ENCODE measurements at regions not wholly inside any gene's neighbourhood (a gene's known extent, or its start where the extent isn't known, plus 50 kb on each side); places are given as distances from the start of the nearest gene placed in this dataset.
A peak's percentile ranks its signal among the peaks of the same experiment; 100 is the strongest.
"Not testable (repeated sequence)": the region's sequence is repeated elsewhere in the genome, so short reads cannot be mapped to it uniquely, and the experiment has no call there.

DNA sequence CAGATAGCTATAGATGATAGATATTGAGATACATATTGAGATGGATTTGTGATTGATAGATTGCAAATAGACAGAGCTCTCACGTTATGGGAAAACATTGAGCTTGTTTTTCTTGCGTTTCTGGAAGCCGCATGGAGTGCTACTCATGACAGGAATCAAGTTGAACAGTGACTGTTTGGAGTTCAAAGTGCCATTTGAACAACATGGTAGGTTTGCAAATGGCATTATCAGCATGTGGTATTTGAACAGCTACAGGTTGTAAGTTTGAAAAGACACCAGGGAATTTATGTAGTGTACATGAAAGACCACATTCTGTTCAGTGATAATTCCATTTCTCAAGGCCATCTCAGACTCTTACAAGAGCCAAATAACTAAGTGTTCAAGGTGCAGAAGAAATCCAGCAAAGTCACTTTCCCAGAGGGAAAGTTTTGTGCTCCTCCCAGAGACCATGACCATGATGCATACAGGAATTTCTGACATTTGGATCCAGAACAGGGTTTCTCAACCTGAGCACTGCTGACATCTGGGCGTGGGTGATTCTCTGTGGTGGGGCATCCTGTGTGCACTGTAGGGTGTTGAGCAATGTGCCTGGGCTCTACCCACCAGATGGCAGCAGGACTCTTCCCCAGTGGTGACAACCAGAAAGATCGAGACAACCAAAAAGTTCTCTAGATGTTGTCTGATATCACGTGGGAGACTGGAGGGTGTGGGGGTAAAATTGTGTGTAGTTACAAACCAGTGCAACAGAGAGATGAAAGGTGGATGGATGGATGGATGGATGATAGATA, 399.1 kb upstream of the AMELY start:
- DNase-seq = no peak

DNA sequence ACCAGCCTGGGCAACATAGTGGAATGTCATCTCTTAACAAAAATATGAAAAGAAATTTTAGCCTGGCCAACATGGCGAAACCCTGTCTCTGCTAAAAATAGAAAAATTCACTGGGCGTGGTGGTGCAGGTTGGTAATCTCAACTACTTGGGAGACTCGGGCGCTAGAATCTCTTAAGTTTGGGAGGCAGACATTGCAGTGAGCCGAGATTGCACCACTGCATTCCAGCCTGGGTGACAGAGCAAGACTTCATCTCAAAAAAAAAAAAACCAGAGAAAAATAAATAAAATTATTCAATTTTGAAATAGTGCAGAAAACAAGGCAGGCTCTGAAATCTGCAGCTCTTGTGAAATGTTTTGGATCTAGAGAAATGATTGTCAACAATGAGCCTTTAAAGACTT, 397.3 kb upstream of the AMELY start:
- peak; percentile 4 for DNase-seq

DNA sequence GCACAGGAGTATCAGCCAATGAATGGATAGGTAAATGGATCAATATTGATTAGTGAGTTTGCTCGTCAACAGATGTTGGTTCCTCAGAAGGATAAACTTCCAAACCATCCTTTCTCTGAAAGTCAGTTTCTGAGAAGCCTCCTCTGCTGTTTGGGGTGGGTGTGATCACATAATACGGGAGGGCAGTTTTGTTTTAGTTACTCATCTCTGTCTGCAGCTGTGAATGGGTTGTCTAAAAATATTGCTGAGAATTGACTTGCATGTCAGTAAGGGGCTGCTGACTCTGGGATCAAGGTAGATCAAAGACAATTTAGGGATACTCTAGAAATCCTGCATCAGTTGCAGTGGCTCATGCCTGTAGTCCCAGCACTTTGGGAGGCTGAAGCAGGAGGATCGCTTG, 390.8 kb upstream of the AMELY start:
- DNase-seq = no peak

DNA sequence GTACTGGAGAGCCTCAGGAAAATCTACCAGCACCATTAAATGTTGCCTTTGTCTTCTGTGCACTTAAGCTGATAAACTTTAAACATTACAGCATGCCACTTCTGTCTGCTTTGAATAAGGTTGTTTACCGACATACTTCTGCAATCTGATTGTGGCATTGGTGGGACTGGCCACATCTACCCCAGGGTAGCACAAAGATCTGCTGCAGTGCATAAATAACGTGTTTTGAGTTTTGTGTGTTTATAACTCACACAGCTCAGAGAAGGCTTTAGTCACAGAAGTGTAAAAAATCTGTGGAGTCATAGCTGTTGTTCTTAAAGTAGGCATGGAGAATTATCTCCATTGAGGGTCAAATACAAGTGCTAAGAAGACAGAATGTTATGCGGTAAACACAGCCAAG, 388.4 kb upstream of the AMELY start:
- DNase-seq = no peak

DNA sequence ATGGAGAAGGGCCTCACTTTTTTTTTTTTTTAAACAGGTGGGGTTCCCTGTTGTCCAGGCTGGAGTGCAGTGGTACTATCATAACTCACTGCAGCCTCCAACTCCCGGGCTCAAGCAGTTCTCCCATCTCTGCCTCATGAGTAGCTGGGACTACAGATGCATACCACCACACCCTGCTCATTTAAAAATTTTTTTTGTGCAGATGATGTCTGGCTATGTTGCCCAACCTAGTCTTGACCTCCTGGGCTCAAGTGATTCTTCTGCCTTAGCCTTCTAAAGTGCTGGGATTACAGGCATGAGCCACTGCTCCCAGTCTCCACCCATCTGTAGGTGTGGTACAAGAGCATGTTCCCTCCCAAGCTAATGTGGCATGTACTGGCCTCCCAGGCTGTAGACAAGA, 380.6 kb upstream of the AMELY start:
- no peak for DNase-seq

DNA sequence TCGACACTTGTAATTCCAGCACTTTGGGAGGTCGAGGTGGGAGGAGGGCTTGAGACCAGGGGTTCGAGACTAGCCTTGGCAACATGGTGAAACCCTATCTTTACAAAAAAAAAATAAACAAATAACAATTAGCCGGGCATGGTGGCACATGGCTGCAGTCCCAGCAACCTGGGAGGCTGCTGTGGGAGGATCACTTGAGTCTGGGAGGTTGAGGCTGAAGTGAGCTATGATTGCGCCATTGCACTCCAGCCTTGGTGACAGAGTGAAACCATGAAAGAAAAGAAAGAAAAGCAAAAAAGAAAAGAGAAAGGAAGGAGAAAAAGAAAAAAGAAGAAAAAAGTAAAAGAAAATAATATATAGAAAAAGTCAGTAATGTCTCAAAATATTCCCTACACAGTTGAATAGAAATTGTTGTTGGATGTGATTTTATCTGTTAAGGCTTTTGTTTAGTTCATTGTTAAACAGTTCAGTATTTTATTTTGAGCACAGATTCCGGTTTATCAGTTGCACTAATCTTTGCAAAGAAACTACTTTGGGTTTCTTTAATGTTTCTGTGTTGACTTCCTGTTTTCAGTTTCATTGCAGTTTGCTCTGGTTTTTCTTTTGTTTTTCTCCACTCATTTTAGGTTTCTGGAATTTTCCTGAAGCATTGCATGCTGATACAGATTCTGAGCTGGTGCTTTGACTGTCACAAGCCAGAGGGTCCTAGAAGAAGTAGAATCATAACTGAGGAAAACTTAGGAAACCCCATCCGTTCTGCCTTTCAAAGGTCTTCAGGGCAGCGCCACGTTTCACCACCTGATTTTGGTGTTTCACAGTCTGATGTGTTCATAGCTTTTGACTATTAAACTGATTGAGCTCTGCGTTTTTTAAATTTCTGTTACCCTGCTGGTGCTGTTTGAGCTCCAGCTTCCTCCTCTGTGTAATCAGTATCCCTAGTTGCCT, 378.6 kb upstream of the AMELY start:
- no peak for DNase-seq

DNA sequence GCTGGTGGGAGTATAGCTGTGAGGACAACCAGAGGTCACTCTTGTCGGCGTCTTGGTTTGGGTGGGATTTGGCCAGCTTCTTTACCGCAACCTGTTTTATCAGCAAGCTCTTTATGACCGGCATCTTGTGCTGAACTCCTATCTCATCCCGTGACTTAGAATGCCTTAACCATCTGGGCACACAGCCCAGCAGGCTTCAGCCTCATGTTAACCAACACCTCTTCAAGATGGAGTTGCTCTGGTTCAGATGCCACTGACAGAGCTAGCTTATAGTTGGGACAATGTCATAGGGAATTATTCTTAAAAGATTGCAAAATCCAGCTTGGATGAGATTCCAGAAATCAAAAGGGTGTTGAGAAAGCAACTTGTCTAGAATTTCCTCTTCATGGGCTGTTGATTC, 377.1 kb upstream of the AMELY start:
- no peak for DNase-seq

DNA sequence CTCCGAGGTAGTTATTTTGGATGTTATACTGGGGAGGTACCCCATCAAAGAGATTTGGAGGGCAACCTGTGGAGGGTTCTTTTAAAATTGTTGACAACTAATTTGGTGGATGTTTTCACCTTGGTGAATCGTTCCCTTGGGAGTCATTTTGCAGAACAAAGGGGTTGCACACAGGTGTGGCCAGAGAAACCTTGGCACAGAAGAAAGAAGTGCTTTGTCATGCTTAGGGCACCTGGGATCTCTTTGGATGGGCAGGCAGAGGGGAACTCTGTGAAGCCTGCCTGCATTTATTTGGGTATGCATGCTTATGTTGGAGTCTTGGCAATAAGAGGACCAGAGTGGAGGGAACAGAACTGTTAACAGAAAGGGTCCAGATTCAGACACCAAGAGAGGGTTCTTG, 376.4 kb upstream of the AMELY start:
- DNase-seq = not testable (repeated sequence)

DNA sequence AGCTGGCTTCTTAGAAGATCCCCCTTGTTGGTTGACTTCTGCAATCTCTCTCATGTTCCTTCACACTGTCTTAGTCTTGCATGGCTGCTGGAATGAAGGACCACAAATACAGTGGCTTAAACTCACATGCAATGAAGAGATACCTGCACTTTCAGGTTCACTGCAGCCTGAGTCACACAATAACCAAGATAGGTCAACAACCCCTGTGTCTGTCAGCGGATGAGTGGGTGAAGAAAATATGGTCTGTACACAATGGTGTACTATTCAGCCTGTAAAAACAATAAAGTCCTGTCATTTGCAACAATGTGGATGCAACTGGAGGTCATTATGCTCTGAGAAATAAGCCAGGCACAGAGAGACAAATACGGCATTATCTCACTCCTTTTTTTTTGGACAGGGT, 373.8 kb upstream of the AMELY start:
- DNase-seq = no peak

DNA sequence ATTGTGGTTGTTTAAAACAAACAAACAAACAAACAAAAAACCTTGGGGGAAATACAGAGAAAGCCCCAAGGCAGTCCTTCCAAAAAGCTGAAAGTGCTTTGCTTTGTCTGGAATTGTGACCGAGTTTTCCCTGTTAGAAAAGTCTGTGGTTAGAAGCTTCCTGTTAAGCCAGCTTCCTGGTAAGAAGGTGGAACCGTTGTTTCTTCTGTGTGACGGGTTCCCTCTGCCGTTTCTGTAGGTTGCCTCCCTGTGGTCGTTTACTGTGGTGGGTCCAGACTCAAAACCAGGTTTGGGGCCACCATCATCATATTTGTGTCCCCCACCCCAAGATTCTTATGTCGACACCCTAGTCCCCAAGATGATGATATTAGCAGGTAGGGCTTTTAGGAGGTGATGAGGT, 371.4 kb upstream of the AMELY start:
- no peak for DNase-seq

DNA sequence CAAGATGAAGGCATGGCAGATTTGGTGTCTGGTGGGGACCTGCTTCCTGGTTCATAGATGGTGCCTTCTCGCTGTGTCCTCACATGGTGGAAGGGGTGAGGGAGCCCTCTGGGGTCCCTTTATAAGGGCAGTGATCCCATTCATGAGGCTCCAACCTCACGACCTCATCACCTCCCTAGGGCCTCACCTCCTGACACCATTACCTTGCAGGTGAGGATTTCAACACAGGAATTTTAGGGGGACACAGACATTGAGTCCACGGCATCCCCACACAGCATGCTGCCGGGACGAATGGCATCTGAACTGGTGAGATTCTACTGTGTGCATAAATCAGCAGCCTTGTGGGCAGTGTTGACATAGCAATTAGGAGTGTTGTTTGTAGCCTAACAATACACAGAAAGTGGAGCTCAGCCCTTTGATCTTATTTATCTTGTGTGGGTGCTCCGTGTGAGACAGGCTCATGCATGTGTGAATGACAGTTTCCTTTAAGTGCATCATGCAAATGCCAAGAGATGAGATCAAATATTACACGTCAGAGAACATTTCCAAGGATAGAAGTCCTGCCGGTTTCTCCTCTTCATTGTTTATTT, 368.7 kb upstream of the AMELY start:
- DNase-seq = not testable (repeated sequence)

DNA sequence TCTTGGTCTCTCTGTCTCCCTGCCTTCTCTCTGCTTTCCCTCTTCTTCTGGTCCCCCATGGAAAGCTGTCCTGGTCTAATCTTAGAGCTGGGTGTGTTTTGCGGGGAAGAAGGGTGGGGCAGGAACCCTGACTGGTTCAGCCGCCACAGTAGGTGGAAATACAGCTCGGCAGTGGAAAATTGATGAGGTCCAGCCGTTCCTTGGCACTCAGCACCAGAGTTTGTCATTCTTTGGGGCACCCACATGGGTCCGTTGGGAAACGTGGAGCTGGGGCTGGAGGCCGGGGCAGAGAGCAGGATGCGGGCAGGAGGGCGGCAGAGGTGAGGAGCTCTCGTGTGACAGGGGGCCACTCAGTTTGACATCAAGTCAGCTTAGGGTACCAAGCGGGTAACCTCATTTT, 364.2 kb upstream of the AMELY start:
- peak; percentile 13 for DNase-seq

DNA sequence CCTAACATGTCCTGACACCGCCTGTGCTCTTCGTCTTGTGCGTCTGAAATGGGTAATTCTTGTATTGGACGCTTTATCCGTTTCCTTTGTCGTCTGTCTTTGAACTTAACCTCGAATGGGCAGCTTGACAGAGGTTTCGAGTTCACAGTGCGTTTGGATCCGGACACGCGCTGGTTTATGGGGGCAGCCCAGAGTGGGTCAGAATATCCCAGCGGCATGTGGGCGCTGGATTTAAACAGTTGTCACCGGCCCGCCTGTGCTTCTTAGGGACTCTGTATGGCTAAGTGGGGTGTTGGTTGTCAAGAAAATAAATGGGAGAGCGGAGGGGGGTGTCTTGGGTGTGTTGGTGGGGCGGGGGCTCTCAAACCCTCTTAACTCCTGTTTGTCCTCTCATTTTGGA, 363.5 kb upstream of the AMELY start:
- no peak for DNase-seq

DNA sequence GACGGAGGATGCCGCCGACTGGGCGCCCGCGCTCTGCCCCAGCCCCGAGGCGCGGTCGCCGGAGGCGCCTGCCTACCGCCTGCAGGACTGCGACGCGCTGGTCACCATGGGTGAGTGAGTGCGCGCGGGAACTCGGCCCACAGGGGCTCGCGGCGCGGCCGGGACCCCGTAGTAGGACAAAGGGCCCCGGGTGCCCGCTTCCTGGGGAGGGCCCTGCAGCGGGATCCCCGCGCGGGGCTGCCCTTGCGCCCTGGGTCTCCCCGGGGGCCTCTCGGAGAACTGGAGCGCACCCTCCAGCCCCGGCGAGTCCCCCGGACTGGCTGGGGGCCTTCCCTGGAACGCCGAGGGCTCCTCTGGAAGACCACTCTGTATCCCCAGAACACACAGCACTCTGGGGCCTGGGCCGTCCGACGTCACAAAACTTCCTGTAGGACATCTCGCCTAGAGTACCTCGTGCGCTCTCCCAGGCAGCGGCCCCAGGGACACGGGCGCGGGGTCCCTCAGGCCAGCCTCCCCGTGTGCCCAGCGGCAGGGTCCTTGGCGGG, 362.9 kb upstream of the AMELY start:
- peak; percentile 23 for DNase-seq

DNA sequence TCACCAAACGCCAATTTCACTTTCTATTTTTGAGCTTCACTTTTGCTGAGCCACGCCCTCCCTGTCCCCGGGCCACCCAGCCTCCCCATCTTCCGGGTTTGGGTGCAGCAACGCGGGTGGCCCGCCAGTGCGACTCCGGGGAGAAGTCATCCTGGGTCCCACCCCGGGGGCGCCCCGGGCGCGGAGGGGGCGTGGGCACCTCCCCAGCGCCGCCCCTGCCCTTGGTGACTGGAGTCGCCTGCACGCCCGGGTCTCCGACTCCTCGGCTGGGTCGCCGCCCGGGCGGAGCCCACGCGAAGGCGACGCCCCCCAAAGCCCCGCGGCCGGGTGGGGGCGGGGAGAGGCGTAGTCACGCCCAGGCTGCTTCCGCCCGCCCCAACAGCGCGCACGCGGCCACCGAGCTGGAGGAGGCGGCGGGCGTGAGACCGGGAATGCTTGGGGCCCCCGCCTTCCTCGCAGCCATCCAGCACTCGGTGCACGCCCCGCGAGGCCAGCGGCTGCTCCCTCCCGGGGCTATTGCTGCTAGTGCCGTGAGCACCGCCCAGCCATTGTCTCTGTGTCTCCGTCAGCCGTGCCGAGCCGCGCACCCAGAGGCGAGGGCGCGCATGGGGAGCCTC, 362.1 kb upstream of the AMELY start:
- peak; percentile 84 for DNase-seq

DNA sequence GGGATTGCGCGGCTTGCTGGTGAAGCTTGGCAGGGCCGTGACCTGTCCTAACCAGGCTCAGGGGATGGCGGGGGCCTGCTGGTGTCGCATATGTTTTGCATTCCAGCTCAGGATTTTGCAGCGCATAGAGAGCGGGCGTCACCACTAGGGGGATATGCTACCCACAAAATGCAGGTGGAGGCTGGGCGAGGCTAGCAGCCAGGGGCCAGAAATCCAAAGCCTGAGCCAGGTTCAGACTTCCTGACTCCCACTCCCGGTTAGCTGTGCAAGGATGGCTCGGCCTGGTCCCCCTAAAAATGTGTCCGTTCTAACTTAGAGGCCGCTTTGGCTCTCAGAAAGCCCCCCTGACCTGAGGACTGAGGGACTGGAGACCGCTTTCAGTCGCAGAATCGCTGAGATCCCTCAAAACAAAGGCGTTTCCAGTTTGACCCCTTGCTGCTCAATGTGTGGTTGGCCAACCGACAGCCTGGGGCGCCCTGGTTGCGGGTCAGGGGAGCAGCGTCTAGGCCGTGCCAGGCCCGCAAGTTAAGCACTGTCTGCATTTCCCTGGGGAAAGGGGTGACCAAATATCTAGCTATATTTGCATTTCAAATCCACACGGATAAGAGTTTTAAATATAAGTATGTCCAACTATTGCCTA, 361.1 kb upstream of the AMELY start:
- DNase-seq = peak; percentile 56

DNA sequence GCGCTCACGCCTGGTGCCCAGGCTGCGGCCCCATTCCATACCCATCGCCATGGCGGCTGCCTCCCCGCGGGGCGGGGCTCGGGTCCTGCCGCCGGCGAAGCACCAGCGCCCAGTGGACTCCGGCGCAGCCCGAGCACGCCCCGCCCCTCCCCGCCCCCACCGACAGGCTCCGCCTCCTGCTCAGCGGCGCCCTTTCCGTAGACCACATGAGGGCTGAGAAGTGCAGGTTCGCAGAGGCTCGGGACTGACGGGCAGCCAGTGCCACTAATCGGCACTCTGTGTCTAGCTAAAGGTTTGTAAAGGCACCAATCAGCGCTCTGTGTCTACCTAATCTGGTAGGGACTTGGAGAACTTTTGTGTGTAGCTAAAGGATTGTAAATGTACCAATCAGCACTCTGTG, 352.2 kb upstream of the AMELY start:
- DNase-seq = no peak

DNA sequence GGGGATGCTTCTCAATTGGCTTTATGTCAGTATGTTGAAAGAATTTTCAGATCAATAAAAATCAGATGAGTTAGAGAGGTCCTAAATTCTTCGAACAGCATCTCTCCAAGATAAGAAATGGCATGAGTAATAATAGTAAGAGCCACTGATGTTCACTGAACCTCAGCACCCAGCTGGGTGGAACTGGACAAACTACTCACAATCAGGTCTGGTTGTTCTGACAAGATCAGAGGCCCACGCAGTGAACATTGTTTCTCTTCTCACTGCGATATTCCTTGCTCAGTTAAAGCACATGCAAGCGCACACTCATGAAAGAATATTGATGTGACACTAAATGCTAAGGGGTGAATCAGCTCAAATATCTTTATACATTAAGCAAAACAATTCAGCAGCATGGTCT, 351.0 kb upstream of the AMELY start:
- no peak for DNase-seq

DNA sequence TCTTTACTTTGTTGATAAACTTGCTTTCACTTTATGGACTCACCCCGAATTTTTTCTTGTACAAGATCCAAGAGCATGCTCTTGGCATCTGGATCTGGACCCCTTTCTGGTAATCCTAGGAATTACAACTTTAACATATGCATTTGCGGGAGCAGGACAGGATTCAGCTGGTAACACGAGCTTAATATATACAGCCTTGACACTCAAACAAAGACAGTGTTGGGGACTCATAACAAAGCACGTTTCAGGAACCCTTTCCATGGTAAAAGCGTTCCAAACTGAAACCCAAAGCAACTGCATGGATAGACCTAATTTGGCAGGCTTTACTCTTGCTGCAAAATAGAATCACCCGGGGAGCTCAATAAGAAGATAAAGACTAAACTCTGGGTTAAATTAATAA, 349.7 kb upstream of the AMELY start:
- no peak for DNase-seq

DNA sequence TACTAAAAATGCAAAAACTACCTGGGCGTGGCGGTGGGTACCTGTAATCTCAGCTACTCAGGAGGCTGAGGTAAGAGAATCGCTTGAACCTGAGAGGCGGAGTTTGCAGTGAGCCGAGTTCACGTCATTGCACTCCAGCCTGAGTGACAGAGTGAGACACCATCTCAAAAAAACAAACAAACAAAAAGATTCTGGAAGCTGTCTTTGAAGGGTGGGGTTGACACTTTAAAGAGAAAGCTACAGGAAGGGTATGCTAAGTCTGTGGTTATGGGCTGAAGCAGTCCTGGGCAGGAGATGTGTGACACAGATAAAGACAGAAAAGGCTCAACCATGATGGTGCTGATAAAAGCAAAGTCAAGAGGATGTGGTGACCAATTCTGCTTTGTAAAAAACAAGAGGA, 328.5 kb upstream of the AMELY start:
- DNase-seq = no peak

DNA sequence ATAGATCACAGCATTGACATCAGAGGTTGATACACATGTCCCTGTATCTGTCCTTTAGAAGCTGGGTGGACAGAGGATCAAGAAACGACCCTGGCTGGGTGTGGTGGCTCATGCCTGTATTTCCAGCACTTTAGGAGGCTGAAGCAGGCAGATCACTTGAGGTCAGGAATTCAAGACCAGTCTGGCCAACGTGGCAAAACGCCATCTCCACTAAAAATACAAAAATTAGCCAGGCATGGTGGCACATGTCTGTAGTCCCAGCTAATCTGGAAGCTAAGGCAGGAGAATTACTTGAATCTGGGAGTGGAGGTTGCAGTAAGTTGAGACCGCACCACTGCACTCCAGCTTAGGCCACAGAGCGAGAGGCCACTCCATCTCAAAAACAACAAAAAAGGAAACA, 300.4 kb upstream of the AMELY start:
- DNase-seq = no peak

DNA sequence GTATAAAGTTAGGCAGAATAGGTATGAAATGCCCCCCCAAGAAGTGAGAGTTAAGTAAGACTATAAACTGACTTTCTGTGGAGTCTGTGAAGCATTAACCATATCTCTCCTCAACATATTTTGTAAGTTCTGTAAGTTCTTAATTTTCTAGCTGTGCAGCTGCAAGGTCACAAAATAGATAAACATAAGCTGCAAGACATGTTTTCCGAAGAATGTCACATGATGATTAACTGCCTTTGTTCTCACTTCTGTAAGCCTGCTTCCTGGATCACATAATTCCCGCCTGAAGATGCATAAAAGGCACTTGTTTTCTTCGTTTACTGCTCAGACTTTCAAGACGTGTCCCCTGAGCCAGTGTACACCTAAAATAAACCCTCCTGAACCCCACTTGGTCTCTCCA, 292.9 kb upstream of the AMELY start:
- no peak for DNase-seq
